B cell (primary cell): ENCODE measurements at regions not wholly inside any gene's neighbourhood (a gene's known extent, or its start where the extent isn't known, plus 50 kb on each side); places are given as distances from the start of the nearest gene placed in this dataset.

Experiments used
- ATAC-seq: fragments of 200-7000 bp; cut with Tn5 transposase; one replicate; pipeline ENCODE4 v1.10.0; 2021; ENCODE audit warnings: low read depth, mild to moderate bottlenecking, moderate number of reproducible peaks, moderate library complexity
- CTCF ChIA-PET: fragments of 350-600 bp; sonication (Branson Sonifier 250); formaldehyde crosslinking; loops from one replicate; lab custom pipeline; 2021; ENCODE audit warnings: antibody characterized with exemption, inconsistent platforms; lab: Charles Lee
- POLR2A ChIA-PET: fragments of 350-600 bp; sonication (Branson Sonifier 250); formaldehyde crosslinking; loops from one replicate; lab custom pipeline; 2021; ENCODE audit warnings: antibody characterized with exemption; lab: Charles Lee
- DNase-seq: peaks from one replicate; pipeline ENCODE4 v3.0.0; 2013
- H2AFZ ChIP-seq: 2 replicates; pipeline ENCODE4 v1.6.1; 2012; ENCODE audit warnings: mild to moderate bottlenecking, low read depth, low read length; ENCODE audit not compliant: insufficient read depth, poor library complexity, severe bottlenecking
- H3K27ac ChIP-seq, 2 donors: 1 replicate in 1 of 2; 2 replicates in 1 of 2; pipeline ENCODE4 v1.5.1; 2012 to 2013; ENCODE audit warnings: low read length in 2 of 2, mild to moderate bottlenecking in 2 of 2, moderate library complexity in 1 of 2
- H3K27me3 ChIP-seq, 4 experiments: fragments of 200-600 bp in 1 of 4; sonication (generic) in 1 of 4; replicated peaks in 1 of 4; 1 replicate in 2 of 4; 2 replicates in 2 of 4; pipeline versions ENCODE4 v1.6.1 to v1.7.0; 2013 to 2016; ENCODE audit warnings: low read length in 3 of 4, mild to moderate bottlenecking in 2 of 4, mixed read lengths in 1 of 4, moderate library complexity in 1 of 4; ENCODE audit not compliant: insufficient read depth in 4 of 4, control insufficient read depth in 3 of 4; ENCODE audit errors: control extremely low read depth in 1 of 4
- H3K36me3 ChIP-seq, 2 experiments: replicated peaks in 1 of 2; 1 replicate in 1 of 2; 2 replicates in 1 of 2; pipeline versions ENCODE4 v1.6.1 to v1.7.1; 2013; ENCODE audit warnings: low read length in 1 of 2; ENCODE audit not compliant: insufficient read depth in 2 of 2, control insufficient read depth in 1 of 2; ENCODE audit errors: control extremely low read depth in 1 of 2, extremely low read depth in 1 of 2
- H3K4me1 ChIP-seq, 2 donors: fragments of 200-600 bp in 1 of 2; sonication (generic) in 1 of 2; 1 replicate in 1 of 2; 2 replicates in 1 of 2; pipeline versions ENCODE4 v1.5.1 to v1.6.1; 2013 to 2017; ENCODE audit warnings: low read length in 2 of 2; ENCODE audit not compliant: control insufficient read depth in 2 of 2, insufficient read depth in 2 of 2
- H3K4me2 ChIP-seq: replicated peaks from 2 replicates; pipeline ENCODE3; 2012; ENCODE audit warnings: mild to moderate bottlenecking, low read depth, low read length; ENCODE audit not compliant: poor library complexity, severe bottlenecking
- H3K4me3 ChIP-seq, 5 experiments: fragments of 200-600 bp in 1 of 5; sonication (generic) in 1 of 5; 1 replicate in 3 of 5; 2 replicates in 2 of 5; pipeline versions ENCODE4 v1.5.1 to v1.7.0; 2011 to 2016; ENCODE audit warnings: low read length in 4 of 5, mild to moderate bottlenecking in 4 of 5, low read depth in 2 of 5, control low read depth in 1 of 5, moderate library complexity in 1 of 5; ENCODE audit not compliant: insufficient read depth in 1 of 5; ENCODE audit errors: control extremely low read depth in 1 of 5, extremely low read depth in 1 of 5
- H3K79me2 ChIP-seq: fragments of 200-600 bp; sonication (generic); one replicate; pipeline ENCODE4 v1.6.0; 2016; ENCODE audit warnings: low read length; ENCODE audit not compliant: control insufficient read depth, insufficient read depth
- H3K9ac ChIP-seq: fragments of 200-600 bp; sonication (generic); 2 replicates; pipeline ENCODE4 v1.6.1; 2017; ENCODE audit warnings: mild to moderate bottlenecking, low read length, moderate library complexity
- H3K9me3 ChIP-seq, 3 donors: one replicate each; pipeline versions ENCODE4 v1.6.1 to v1.7.1; 2013; ENCODE audit warnings: low read length in 2 of 3; ENCODE audit not compliant: control insufficient read depth in 2 of 3, insufficient read depth in 1 of 3; ENCODE audit errors: control extremely low read depth in 1 of 3
- H4K20me1 ChIP-seq: 2 replicates; pipeline ENCODE4 v1.6.0; 2012; ENCODE audit warnings: mild to moderate bottlenecking, low read length; ENCODE audit not compliant: insufficient read depth, control insufficient read depth, poor library complexity, severe bottlenecking
- H3K27ac Mint-ChIP-seq: one replicate; pipeline ENCODE4 v1.8.0; 2021; ENCODE audit warnings: mixed read lengths
- H3K27me3 Mint-ChIP-seq: one replicate; pipeline ENCODE4 v1.8.0; 2021; ENCODE audit warnings: mixed read lengths
- H3K4me1 Mint-ChIP-seq: one replicate; pipeline ENCODE4 v1.8.0; 2021; ENCODE audit warnings: mixed read lengths
- H3K4me3 Mint-ChIP-seq: one replicate; pipeline ENCODE4 v1.8.0; 2021; ENCODE audit warnings: mixed read lengths
- H3K9me3 Mint-ChIP-seq: one replicate; pipeline ENCODE4 v1.8.0; 2022; ENCODE audit warnings: mixed read lengths; ENCODE audit not compliant: insufficient read depth
- EZH2 ChIP-seq: IDR thresholded peaks from 2 replicates; pipeline ENCODE4 v1.6.1; 2012; ENCODE audit warnings: borderline replicate concordance, low read depth, mild to moderate bottlenecking, moderate library complexity, low read length; ENCODE audit not compliant: insufficient read depth, poor library complexity, severe bottlenecking
- WGBS: methylation state at CpG from one replicate; pipeline ENCODE4 v1.1.5; 2013; ENCODE audit warnings: missing lambda C conversion rate; ENCODE audit not compliant: insufficient coverage; 5-methylcytosine and 5-hydroxymethylcytosine counted together
- intact Hi-C: fragments of 100-400 bp; cut with micrococcal nuclease; formaldehyde crosslinking; loops from one replicate; pipeline ENCODE4 v1.10.0; 2022
- TF ChIP-seq, protein P1 (sequence below): fragments of 200-600 bp; IDR thresholded peaks from one replicate; pipeline ENCODE4 v1.8.0; 2022; ENCODE audit warnings: antibody characterized with exemption, mild to moderate bottlenecking

DNA sequence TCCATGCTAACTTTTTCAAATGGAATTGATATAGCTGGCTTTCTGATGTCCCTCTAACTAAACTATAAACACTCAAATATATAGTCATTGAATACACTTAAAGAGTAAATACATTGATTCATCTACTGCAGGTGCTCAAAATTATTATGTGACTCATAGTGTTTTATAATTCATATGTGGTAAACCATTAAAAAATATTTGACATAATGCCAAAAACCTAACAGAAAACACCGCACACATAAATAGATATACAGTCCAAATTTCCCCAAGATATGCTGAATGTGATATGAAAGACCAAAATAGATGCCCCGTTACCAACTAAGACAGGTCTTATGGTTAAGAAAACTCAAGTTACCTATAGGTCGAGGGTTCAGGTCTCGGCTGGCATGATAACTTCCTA lies 171.7 kb upstream of the SEMA3E start:
- ATAC-seq (no peak), DNase-seq (no peak)
- Histone ChIP-seq H4K20me1 (no peaks in the 10 kb centered on the region), H3K79me2 (no peaks in the 10 kb centered on the region), H3K4me2 (no peak overlapping the region), H2AFZ (no peak overlapping the region), H3K9me3 (peaks cover 0 to 3% (median 0%) of the 10 kb centered on the region in 3 donors), H3K36me3 (no peaks in the 10 kb centered on the region), H3K27ac (no peak overlapping the region), H3K27me3 (no peaks in the 10 kb centered on the region), H3K9ac (no peak overlapping the region), H3K4me1 (no peaks in the 10 kb centered on the region), H3K4me3 (no peak overlapping the region)
- 93% methylated on average over 2 of the region's 4 CpGs for WGBS
- intact Hi-C loops: no loop called here
- Mint-ChIP-seq H3K4me1 (no peaks in the 10 kb centered on the region), H3K27ac (no peak overlapping the region), H3K4me3 (no peak overlapping the region), H3K27me3 (no peaks in the 10 kb centered on the region), H3K9me3 (peaks cover 2% of the 10 kb centered on the region)
- TF ChIP-seq EZH2: no peak
- TF ChIP-seq, protein P1, sequence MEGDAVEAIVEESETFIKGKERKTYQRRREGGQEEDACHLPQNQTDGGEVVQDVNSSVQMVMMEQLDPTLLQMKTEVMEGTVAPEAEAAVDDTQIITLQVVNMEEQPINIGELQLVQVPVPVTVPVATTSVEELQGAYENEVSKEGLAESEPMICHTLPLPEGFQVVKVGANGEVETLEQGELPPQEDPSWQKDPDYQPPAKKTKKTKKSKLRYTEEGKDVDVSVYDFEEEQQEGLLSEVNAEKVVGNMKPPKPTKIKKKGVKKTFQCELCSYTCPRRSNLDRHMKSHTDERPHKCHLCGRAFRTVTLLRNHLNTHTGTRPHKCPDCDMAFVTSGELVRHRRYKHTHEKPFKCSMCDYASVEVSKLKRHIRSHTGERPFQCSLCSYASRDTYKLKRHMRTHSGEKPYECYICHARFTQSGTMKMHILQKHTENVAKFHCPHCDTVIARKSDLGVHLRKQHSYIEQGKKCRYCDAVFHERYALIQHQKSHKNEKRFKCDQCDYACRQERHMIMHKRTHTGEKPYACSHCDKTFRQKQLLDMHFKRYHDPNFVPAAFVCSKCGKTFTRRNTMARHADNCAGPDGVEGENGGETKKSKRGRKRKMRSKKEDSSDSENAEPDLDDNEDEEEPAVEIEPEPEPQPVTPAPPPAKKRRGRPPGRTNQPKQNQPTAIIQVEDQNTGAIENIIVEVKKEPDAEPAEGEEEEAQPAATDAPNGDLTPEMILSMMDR: no peak
- POLR2A ChIA-PET: no interaction called here
- CTCF ChIA-PET: no interaction called here

DNA sequence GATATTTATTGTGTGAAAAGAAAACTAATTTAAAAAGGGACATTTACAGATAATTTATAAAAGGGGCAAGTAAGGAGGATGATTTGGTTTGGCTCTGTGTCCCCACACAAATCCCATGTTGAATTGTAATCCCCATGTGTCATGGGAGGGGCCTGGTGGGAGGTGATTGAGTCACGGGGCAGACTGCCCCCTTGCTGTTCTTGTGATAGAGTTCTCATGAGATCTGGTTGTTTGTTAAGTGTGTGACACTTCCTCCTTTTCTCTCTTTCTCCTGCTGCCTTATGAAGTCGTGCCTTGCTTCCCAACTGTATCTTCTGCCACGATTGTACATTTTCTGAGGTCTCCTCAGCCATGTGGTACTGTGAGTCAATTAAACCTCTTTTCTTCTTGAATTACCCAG lies 171.0 kb upstream of the SEMA3E start:
- Histone ChIP-seq H3K9me3 (peaks cover 0 to 3% (median 0%) of the 10 kb centered on the region in 3 donors), H4K20me1 (no peaks in the 10 kb centered on the region), H2AFZ (no peak overlapping the region), H3K27ac (no peak overlapping the region), H3K9ac (no peak overlapping the region), H3K4me1 (no peaks in the 10 kb centered on the region), H3K27me3 (no peaks in the 10 kb centered on the region), H3K4me3 (no peak overlapping the region), H3K79me2 (no peaks in the 10 kb centered on the region), H3K36me3 (no peaks in the 10 kb centered on the region), H3K4me2 (no peak overlapping the region)
- Mint-ChIP-seq H3K4me3 (no peak overlapping the region), H3K27ac (no peak overlapping the region), H3K27me3 (no peaks in the 10 kb centered on the region), H3K9me3 (peaks cover 2% of the 10 kb centered on the region), H3K4me1 (no peaks in the 10 kb centered on the region)
- ChIA-PET POLR2A (no interaction called here), CTCF (no interaction called here)
- DNase-seq (no peak), ATAC-seq (no peak)
- no peak for TF ChIP-seq EZH2
- TF ChIP-seq, protein P1: no peak
- intact Hi-C loops: no loop called here
- WGBS: 8% methylated on average over 2 of the region's 3 CpGs
